Activated naive CD4-positive, alpha-beta T cell treated with anti-CD3 and anti-CD28 coated beads for 36 hours (primary cell): ENCODE measurements at regions not wholly inside any gene's neighbourhood (a gene's known extent, or its start where the extent isn't known, plus 50 kb on each side); places are given as distances from the start of the nearest gene placed in this dataset.
"Not testable (repeated sequence)": the region's sequence is repeated elsewhere in the genome, so short reads cannot be mapped to it uniquely, and the experiment has no call there.

Experiments
- CTCF ChIA-PET: fragments of 350-600 bp; sonication (Branson Sonifier 250); formaldehyde crosslinking; loops from one replicate; lab custom pipeline; 2021; ENCODE audit warnings: antibody characterized with exemption; lab: Charles Lee
- DNase-seq: peaks from one replicate; pipeline ENCODE4 v3.0.0-alpha.2; 2020
- H3K27ac Mint-ChIP-seq: one replicate; pipeline ENCODE4 v1.8.0; 2021; ENCODE audit warnings: mild to moderate bottlenecking, mixed read lengths
- H3K27me3 Mint-ChIP-seq: one replicate; pipeline ENCODE4 v1.8.0; 2021; ENCODE audit warnings: low read depth, mixed read lengths
- H3K36me3 Mint-ChIP-seq: one replicate; pipeline ENCODE4 v1.8.0; 2021; ENCODE audit warnings: low read depth, mixed read lengths
- H3K4me1 Mint-ChIP-seq: one replicate; pipeline ENCODE4 v1.8.0; 2021; ENCODE audit warnings: low read depth, mixed read lengths
- H3K4me3 Mint-ChIP-seq: one replicate; pipeline ENCODE4 v1.8.0; 2021; ENCODE audit warnings: mild to moderate bottlenecking, moderate library complexity, mixed read lengths
- H3K9me3 Mint-ChIP-seq: one replicate; pipeline ENCODE4 v1.8.0; 2021; ENCODE audit warnings: mixed read lengths
- intact Hi-C: fragments of 100-400 bp; cut with micrococcal nuclease; formaldehyde crosslinking; loops from one replicate; pipeline ENCODE4 v1.15.1; 2023

DNA sequence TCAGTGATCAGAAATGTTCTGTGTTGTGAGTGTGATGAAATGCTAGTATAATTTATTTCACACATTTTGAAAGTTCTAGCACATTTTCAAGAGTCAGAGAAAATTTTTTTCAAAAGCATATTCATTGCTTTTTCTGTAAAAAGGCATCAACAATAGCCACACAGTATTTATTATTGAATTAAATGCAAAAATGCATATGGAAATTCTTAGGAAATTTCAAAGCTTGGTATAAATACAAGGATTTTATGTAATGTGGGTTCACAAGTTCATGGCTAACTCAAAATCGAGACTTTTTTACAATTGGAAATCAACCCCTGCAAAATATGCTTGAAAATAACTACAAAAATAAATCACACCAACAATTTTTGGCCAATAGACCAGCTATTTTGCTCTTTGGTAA lies 302.0 kb upstream of the ECI2 start:
- Mint-ChIP-seq H3K27me3 (peaks cover 8% of the 10 kb centered on the region), H3K27ac (no peak overlapping the region), H3K4me1 (no peaks in the 10 kb centered on the region), H3K36me3 (no peaks in the 10 kb centered on the region), H3K4me3 (no peak overlapping the region), H3K9me3 (no peaks in the 10 kb centered on the region)
- intact Hi-C loops = no loop called here
- DNase-seq = no peak
- CTCF ChIA-PET = no interaction called here

DNA sequence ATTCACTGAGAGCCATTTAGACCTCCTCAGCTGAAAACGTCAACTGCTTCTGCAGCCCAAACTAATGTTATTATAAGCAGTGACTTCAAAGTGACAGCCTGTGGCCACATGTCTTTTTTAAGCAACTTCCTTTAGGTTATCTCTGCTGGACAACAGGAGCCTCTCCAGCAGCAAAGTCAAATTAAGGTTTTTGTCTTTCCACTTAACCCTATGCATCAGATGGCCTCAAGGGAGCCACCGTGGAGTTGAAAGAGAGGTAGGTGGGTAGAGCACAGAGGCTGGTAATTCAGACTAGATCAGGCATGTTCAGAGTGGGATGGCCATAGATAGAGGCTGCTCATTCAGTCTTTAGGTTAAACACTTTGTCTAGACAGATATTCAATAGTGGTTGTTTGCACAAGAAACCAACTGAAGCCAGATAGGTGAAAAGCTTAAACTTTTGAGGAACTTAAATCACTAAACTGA lies 300.6 kb upstream of the ECI2 start:
- Mint-ChIP-seq H3K36me3 (no peaks in the 10 kb centered on the region), H3K4me3 (no peak overlapping the region), H3K27me3 (peaks cover 8% of the 10 kb centered on the region), H3K4me1 (no peaks in the 10 kb centered on the region), H3K9me3 (no peaks in the 10 kb centered on the region), H3K27ac (no peak overlapping the region)
- CTCF ChIA-PET = interaction anchor here (1.1 kb wide), 1 partner anchor 16 kb away, joined by 3 read pairs; no protein-coding TSS in a partner anchor
- intact Hi-C loops = no loop called here
- DNase-seq = no peak

DNA sequence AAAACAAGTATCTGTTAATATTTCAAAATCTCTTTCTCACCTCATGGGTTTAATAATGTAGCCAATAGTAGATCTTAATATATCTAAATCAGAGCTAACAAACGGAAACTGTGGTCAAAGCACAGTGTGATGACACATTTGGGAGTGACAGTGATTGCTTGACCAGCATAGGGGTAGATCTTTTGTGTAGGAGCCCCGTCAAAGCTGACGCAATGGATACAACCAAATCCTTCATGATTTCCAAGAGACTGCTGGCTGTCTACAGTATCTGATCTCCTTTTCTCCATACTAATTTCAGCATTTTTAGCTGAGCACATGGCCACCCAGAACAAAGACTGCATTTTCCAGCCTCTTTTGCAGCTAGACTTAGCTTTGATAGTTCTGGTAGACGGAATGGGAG lies 299.3 kb upstream of the ECI2 start:
- no peak overlapping the region for H3K4me3 Mint-ChIP-seq
- H3K27me3 Mint-ChIP-seq = peaks cover 8% of the 10 kb centered on the region
- CTCF ChIA-PET = no interaction called here
- no peaks in the 10 kb centered on the region for H3K4me1 Mint-ChIP-seq
- no peak overlapping the region for H3K27ac Mint-ChIP-seq
- DNase-seq = no peak
- no peaks in the 10 kb centered on the region for H3K36me3 Mint-ChIP-seq
- intact Hi-C loops = no loop called here
- H3K9me3 Mint-ChIP-seq = peaks cover 1% of the 10 kb centered on the region

DNA sequence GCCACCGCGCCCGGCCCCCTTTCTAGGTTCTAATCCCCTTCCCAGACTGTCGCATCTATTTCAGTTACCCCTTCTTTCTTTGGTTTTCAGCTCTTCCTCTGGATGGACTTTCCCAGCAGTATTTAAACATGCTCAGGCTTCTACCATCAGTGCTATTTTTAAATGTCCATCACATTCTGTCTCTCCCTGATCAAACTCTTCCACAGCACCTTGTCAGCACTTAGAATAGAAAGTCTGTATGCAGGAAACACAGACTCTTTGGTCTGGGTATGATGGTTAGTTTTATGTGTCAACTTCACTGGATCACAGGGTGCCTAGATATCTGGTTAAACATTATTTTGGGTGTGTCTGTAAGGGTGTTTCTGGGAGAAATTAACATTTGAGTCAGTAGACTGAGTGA lies 297.8 kb upstream of the ECI2 start:
- no peak for DNase-seq
- Mint-ChIP-seq H3K4me1 (no peaks in the 10 kb centered on the region), H3K27me3 (peaks cover 8% of the 10 kb centered on the region), H3K4me3 (no peak overlapping the region), H3K27ac (no peak overlapping the region), H3K9me3 (peaks cover 8% of the 10 kb centered on the region), H3K36me3 (no peaks in the 10 kb centered on the region)
- CTCF ChIA-PET = no interaction called here
- intact Hi-C loops = no loop called here

DNA sequence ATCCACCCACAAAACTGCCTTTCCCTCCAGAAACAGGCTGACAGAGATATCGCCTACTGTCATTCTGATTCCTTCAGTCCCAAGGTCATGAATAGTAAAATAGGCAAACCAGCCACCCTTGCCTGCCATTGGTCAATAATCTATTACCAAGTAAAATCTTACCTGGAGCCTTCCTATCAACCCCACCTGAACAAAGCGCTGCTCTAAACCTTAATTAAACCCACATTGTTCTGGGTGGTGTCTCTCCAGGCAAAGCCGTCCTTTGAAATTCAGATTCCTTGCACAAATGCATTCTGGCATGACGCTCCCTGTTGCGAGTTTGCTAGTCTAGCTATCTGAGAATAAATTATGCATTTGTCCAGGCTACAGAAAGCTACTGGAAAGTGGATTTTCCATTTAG lies 291.6 kb upstream of the ECI2 start:
- intact Hi-C loops = no loop called here

DNA sequence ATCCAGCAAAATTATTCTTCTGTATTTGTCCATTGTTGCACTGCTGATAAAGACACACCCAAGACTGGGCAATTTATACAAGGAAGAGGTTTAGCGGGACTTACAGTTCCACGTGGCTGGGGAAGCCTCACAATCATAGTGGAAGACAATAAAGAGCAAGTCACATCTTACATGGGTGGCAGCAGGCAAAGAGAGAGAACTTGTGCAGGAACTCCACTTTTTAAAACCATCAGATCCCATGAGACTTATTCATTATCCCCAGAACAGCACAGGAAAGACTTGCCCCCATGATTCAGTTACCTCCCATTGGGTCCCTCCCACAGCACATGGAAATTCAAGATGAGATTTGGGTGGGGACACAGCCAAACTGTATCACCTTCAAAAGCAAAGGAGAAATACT lies 286.5 kb upstream of the ECI2 start:
- CTCF ChIA-PET = no interaction called here
- no peak for DNase-seq
- Mint-ChIP-seq H3K4me3 (no peak overlapping the region), H3K4me1 (no peaks in the 10 kb centered on the region), H3K27ac (no peak overlapping the region), H3K36me3 (no peaks in the 10 kb centered on the region), H3K9me3 (peaks cover 5% of the 10 kb centered on the region), H3K27me3 (peaks cover 6% of the 10 kb centered on the region)
- intact Hi-C loops = no loop called here

More for the DNA sequence above, 291.6 kb upstream of the ECI2 start:
- DNase-seq = no peak
- H3K4me3 Mint-ChIP-seq = no peak overlapping the region
- H3K36me3 Mint-ChIP-seq = no peaks in the 10 kb centered on the region
- no peaks in the 10 kb centered on the region for H3K4me1 Mint-ChIP-seq
- H3K27ac Mint-ChIP-seq = no peak overlapping the region
- H3K9me3 Mint-ChIP-seq = peaks cover 15% of the 10 kb centered on the region
- CTCF ChIA-PET = no interaction called here
- H3K27me3 Mint-ChIP-seq = peaks cover under 1% of the 10 kb centered on the region

DNA sequence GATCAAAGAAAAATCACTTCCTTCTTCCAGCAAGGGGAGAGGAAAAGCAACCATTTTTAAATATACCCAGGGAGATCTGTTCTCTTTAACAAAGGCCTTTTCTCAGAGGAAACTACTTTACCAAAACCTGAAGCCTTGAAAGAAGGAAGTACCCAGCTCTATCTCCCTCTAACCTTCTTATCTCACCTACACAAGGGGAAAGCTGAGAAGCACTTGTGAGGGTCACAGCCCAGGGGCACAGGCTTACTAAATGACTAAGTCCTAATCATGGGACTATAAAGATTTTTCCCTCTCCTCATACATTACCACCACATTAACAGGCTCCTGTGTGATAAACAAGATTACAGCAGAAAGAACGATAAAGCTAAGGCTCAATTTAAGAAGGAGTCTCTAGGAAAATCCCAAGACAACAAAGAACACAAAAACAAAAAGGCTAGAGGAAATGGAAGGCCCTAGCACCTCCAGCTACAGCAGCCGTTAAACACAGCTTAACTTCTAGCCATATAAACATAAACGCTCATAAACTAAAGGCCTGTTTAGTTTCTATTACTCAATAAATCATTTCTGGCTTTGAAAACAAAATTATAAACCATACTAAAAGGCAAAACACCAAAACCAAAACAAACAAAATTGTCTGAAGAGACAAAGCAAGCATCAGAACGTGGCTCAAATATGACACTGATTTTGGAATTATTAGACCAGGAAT lies 284.9 kb upstream of the ECI2 start:
- no peak overlapping the region for H3K4me3 Mint-ChIP-seq
- peaks cover 6% of the 10 kb centered on the region for H3K27me3 Mint-ChIP-seq
- H3K36me3 Mint-ChIP-seq = no peaks in the 10 kb centered on the region
- CTCF ChIA-PET = no interaction called here
- H3K4me1 Mint-ChIP-seq = no peaks in the 10 kb centered on the region
- DNase-seq = no peak
- H3K27ac Mint-ChIP-seq = no peak overlapping the region
- intact Hi-C loops = no loop called here
- peaks cover 3% of the 10 kb centered on the region for H3K9me3 Mint-ChIP-seq

DNA sequence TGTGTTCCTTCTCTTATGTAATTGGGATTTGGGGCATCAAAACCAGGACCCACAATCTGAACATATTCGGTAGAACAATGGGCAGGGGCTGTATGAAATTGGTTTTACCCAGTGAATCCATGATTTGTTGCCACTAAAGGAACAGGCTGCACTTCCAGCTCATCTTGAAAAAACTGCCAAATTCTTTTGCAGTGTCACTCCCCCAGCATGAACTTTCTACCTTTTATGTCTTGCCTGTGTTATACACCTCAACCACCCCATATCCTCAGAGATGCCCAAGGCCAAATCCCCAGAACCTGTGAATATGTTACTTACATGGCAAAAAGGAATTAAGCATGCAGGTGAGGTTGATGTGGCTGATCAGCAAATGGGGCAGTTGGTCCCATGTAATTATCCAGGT lies 280.2 kb upstream of the ECI2 start:
- no peaks in the 10 kb centered on the region for H3K9me3 Mint-ChIP-seq
- no peaks in the 10 kb centered on the region for H3K36me3 Mint-ChIP-seq
- no peak for DNase-seq
- H3K4me1 Mint-ChIP-seq = no peaks in the 10 kb centered on the region
- CTCF ChIA-PET = no interaction called here
- intact Hi-C loops = no loop called here
- H3K27ac Mint-ChIP-seq = no peak overlapping the region
- no peak overlapping the region for H3K4me3 Mint-ChIP-seq
- H3K27me3 Mint-ChIP-seq = peaks cover 4% of the 10 kb centered on the region

DNA sequence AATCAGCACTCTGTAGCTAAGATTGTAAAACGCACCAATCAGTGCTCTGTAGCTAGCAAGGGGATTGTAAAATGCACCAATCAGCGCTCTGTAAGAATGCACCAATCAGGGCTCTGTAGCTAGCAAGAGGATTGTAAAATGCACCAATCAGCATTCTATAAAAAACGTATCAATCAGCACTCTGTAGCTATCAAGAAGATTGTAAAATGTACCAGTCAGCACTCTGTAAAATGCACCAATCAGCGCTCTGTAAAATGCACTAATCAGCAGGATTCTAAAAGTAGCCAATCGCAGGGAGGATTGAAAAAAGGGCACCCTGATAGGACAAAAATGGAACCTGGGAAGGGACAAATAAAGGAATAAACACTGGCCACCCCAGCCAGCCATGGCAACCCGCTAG lies 278.7 kb upstream of the ECI2 start:
- CTCF ChIA-PET, H3K4me1 Mint-ChIP-seq, DNase-seq, intact Hi-C loops, H3K27ac Mint-ChIP-seq, H3K27me3 Mint-ChIP-seq, H3K9me3 Mint-ChIP-seq, H3K36me3 Mint-ChIP-seq, H3K4me3 Mint-ChIP-seq: not testable (repeated sequence)

DNA sequence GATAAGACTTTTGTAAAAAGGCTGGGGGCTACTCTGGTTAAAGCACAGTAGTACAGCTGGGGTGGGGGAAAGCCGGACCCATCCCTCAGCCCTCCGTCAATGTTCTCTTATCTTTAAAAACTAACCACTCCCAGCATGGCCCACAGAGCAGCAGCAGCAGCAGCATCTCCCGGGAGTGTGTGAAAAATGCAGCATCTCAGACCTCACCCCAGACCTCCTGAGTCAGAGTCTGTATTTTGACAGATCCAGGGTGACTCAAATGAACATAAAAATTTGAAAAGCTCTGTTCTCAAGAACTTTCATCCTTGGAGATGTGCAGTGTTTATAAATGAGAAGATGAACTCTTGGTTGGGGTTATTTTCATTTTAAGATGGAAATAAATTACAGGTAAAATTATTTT lies 277.7 kb upstream of the ECI2 start:
- no peak overlapping the region for H3K4me3 Mint-ChIP-seq
- H3K36me3 Mint-ChIP-seq = no peaks in the 10 kb centered on the region
- peaks cover 13% of the 10 kb centered on the region for H3K27me3 Mint-ChIP-seq
- DNase-seq = no peak
- intact Hi-C loops = no loop called here
- H3K4me1 Mint-ChIP-seq = no peaks in the 10 kb centered on the region
- CTCF ChIA-PET = interaction anchor here (0.6 kb wide), 1 partner anchor 186 kb away, joined by 4 read pairs; no protein-coding TSS in a partner anchor
- H3K27ac Mint-ChIP-seq = no peak overlapping the region
- peaks cover 3% of the 10 kb centered on the region for H3K9me3 Mint-ChIP-seq

DNA sequence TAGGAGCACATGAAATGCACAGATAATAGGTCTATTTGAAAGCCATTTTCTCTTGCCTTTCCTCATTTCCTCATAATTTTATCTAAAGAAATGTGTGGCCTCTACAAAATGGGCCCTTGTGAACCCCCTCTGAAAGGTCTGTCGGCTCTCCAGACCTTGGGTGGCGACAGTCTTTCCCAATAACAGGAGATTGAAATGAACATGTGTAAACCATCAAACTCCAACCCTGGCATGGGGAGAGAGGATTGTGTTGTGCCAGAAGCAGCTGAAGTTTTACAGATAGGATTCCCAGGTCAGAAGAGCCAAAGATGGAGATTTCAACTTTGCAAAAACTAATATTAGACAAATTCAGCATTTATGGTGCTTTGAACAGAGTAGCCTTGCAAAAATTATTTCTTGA lies 277.1 kb upstream of the ECI2 start:
- intact Hi-C loops = no loop called here
- H3K36me3 Mint-ChIP-seq = no peaks in the 10 kb centered on the region
- DNase-seq = no peak
- H3K27me3 Mint-ChIP-seq = peaks cover 13% of the 10 kb centered on the region
- H3K9me3 Mint-ChIP-seq = peaks cover 3% of the 10 kb centered on the region
- CTCF ChIA-PET = interaction anchor here (0.6 kb wide), 1 partner anchor 185 kb away, joined by 4 read pairs; no protein-coding TSS in a partner anchor
- H3K27ac Mint-ChIP-seq = no peak overlapping the region
- no peak overlapping the region for H3K4me3 Mint-ChIP-seq
- H3K4me1 Mint-ChIP-seq = no peaks in the 10 kb centered on the region

DNA sequence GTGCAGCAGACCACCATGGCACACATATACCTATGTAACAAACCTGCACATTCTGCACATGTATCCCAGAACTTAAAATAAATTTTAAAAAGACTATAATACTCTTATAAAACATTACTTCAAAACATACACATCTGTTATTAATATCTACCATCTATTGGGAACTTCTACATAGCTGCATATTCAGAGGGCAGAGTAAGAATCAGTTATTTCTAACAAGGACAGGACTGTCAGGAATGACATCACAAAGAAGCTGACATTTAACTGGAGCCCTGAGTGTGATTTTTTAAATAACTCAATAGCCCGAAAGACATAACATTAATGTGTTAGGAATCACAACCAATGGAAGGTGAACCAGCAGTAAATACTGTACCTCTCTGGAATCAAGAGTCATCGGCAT lies 276.7 kb upstream of the ECI2 start:
- CTCF ChIA-PET = no interaction called here
- Mint-ChIP-seq H3K4me1 (no peaks in the 10 kb centered on the region), H3K27me3 (peaks cover 13% of the 10 kb centered on the region), H3K27ac (no peak overlapping the region), H3K36me3 (no peaks in the 10 kb centered on the region), H3K4me3 (no peak overlapping the region), H3K9me3 (peaks cover 3% of the 10 kb centered on the region)
- DNase-seq = no peak
- intact Hi-C loops = no loop called here

DNA sequence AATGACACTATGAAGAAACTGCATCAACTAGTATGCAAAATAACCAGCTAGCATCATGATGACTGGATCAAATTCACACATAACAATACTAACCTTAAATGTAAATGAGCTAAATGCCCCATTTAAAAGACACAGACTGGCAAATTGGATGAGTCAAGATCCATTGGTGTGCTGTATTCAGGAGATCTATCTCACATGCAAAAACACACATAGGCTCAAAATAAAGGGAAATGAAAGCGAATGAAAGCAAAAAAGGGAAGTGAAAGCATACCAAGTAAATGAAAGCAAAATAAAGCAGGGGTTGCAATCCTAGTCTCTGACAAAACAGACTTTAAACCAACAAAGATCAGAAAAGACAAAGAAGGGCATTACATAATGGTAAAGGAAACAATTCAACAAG lies 272.3 kb upstream of the ECI2 start:
- H3K36me3 Mint-ChIP-seq, H3K9me3 Mint-ChIP-seq, DNase-seq, H3K4me3 Mint-ChIP-seq, H3K27ac Mint-ChIP-seq, CTCF ChIA-PET, H3K4me1 Mint-ChIP-seq, intact Hi-C loops: not testable (repeated sequence)
- H3K27me3 Mint-ChIP-seq = peaks cover 17% of the 10 kb centered on the region
